ENCODE measurements at regions not wholly inside any gene's neighbourhood (a gene's known extent, or its start where the extent isn't known, plus 50 kb on each side); places are given as distances from the start of the nearest gene placed in this dataset.

DNA sequence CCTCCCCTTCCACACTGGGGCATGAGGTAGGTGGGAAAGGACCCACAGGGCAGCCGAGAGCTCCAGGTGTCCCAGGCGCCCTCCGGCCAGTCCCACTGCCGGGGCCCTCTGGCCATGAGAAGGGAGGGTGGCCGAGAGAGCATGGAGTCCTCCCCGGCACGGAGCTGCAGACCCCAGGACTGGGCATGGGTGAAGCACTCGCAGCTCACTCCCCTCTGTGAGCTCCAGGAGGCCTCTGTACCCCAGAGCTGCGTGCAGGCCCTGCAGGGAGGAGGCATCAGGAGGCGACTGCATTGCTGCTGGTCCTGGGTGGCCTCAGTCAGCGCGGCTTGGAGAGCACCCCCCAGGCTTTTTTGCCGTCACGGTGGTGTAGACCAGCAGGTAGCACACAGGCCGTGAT lies 80.1 kb upstream of the TTC34 start:
- Mint-ChIP-seq H3K36me3 (no peaks in the 10 kb centered on the region), H3K9me3 (peaks cover 2% of the 10 kb centered on the region), H3K4me3 (no peak overlapping the region), H3K4me1 (peaks cover 20% of the 10 kb centered on the region), H3K27ac (no peak overlapping the region), H3K27me3 (ENCODE audit: insufficient read depth, low read depth) (peaks cover 6% of the 10 kb centered on the region)
- Histone ChIP-seq H4K20me1 (ENCODE audit: low read depth) (no peaks in the 10 kb centered on the region), H3F3A (ENCODE audit: low read depth) (no peaks in the 10 kb centered on the region), H3K79me2 (ENCODE audit: low read depth) (no peaks in the 10 kb centered on the region), H3K4me2 (no peak overlapping the region), H3K9me3 (ENCODE audit: low read depth) (peaks cover 3% of the 10 kb centered on the region), H3K27ac (no peak overlapping the region), H3K4me1 (no peaks in the 10 kb centered on the region), H3K9ac (no peak overlapping the region), H2AFZ (replicated peaks) (no peak overlapping the region), H3K4me3 (no peak overlapping the region), H3K36me3 (no peaks in the 10 kb centered on the region), H3K27me3 (no peaks in the 10 kb centered on the region)
- TF ChIP-seq, protein P1, sequence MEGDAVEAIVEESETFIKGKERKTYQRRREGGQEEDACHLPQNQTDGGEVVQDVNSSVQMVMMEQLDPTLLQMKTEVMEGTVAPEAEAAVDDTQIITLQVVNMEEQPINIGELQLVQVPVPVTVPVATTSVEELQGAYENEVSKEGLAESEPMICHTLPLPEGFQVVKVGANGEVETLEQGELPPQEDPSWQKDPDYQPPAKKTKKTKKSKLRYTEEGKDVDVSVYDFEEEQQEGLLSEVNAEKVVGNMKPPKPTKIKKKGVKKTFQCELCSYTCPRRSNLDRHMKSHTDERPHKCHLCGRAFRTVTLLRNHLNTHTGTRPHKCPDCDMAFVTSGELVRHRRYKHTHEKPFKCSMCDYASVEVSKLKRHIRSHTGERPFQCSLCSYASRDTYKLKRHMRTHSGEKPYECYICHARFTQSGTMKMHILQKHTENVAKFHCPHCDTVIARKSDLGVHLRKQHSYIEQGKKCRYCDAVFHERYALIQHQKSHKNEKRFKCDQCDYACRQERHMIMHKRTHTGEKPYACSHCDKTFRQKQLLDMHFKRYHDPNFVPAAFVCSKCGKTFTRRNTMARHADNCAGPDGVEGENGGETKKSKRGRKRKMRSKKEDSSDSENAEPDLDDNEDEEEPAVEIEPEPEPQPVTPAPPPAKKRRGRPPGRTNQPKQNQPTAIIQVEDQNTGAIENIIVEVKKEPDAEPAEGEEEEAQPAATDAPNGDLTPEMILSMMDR (IDR thresholded peaks at IDR 0.05), result no peak
- DNase-seq (ENCODE audit: low spot score), result no peak

DNA sequence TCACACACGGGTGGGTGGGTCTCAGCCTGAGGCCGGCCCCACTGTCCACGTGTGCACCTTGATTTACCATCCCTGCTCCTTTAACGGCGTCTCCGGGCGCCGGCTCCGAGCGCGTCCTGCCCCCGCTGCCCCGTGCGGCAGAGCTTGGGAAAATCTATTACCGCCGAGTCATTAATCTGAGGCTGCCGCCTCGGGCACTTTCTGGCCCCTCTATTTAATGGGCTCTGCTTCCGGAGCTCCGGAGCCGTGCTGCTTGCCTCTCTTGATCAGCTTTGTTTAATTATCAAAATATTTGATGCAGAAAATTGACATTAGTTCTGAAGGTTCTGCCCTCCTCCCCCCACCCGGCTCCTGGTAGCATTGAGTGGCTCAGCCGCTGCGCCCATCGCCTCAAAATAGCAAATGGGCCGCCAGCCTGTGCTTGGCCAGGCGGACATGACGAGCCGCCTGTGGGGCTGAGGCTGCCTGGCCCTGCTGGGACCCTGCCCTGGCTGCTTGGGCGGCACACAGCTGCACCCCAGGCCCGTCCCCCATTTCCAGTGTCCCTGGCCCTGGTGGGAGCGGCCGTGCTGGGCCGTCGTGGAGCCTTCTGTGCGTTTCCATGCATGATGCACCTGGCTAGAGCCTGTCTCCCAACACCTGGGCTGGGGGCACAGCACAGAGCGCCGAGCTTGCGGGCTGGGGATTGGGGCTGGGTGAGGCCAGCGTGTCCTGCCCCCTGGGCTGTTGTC lies 81.6 kb upstream of the TTC34 start:
- peaks cover 6% of the 10 kb centered on the region for H3K27me3 Mint-ChIP-seq (ENCODE audit: insufficient read depth, low read depth)
- DNase-seq (ENCODE audit: low spot score), result no peak
- Histone ChIP-seq H2AFZ (replicated peaks) (no peak overlapping the region), H3K36me3 (no peaks in the 10 kb centered on the region), H3K9ac (no peak overlapping the region), H3F3A (ENCODE audit: low read depth) (no peaks in the 10 kb centered on the region), H3K4me2 (no peak overlapping the region), H3K27me3 (no peaks in the 10 kb centered on the region), H3K4me3 (no peak overlapping the region), H3K9me3 (ENCODE audit: low read depth) (peaks cover 3% of the 10 kb centered on the region), H3K4me1 (no peaks in the 10 kb centered on the region), H3K27ac (no peak overlapping the region), H3K79me2 (ENCODE audit: low read depth) (no peaks in the 10 kb centered on the region), H4K20me1 (ENCODE audit: low read depth) (no peaks in the 10 kb centered on the region)
- H3K4me1 Mint-ChIP-seq, result peaks cover 23% of the 10 kb centered on the region
- H3K9me3 Mint-ChIP-seq, result peaks cover 2% of the 10 kb centered on the region
- no peaks in the 10 kb centered on the region for H3K36me3 Mint-ChIP-seq
- H3K27ac Mint-ChIP-seq, result no peak overlapping the region
- TF ChIP-seq, protein P1 (IDR thresholded peaks at IDR 0.05), result no peak
- TF ChIP-seq EZH2phosphoT487 (IDR thresholded peaks at IDR 0.05), result no peak
- TF ChIP-seq EZH2 (IDR thresholded peaks at IDR 0.05), result no peak
- H3K4me3 Mint-ChIP-seq, result no peak overlapping the region

DNA sequence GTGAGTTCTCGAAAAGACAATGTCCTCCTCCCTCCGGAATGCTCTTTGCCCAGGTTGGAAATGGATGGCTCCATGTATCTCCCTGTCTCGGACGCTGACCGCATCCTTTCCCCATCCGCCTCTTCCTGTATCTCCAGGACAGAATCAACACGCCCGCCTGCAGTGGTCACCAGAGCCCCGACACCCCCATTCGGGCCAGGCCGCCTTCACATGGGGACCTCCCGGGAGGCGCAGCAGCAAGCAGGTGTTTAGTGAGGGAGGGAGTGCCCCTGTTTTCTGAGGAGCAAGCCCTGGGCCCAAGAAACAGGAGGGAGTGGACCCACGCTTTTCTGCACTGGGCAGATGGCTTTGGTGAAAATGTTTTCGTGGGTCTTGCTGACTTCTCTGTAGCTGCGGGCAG lies 83.5 kb upstream of the TTC34 start:
- no peak overlapping the region for H3K9ac ChIP-seq
- Mint-ChIP-seq H3K27ac (peak overlapping the region; percentile 37), H3K9me3 (peaks cover 2% of the 10 kb centered on the region), H3K27me3 (ENCODE audit: insufficient read depth, low read depth) (peaks cover 10% of the 10 kb centered on the region), H3K4me3 (peak overlapping the region; percentile 58), H3K4me1 (peaks cover 29% of the 10 kb centered on the region), H3K36me3 (no peaks in the 10 kb centered on the region)
- no peaks in the 10 kb centered on the region for H3K27me3 ChIP-seq
- DNase-seq (ENCODE audit: low spot score), result no peak
- no peaks in the 10 kb centered on the region for H3K79me2 ChIP-seq (ENCODE audit: low read depth)
- no peaks in the 10 kb centered on the region for H3K36me3 ChIP-seq
- H3K4me3 ChIP-seq, result no peak overlapping the region
- H3K4me2 ChIP-seq, result no peak overlapping the region
- H3K9me3 ChIP-seq (ENCODE audit: low read depth), result peaks cover 3% of the 10 kb centered on the region
- H3F3A ChIP-seq (ENCODE audit: low read depth), result no peaks in the 10 kb centered on the region
- TF ChIP-seq, protein P1 (IDR thresholded peaks at IDR 0.05), result no peak
- no peak for TF ChIP-seq EZH2phosphoT487 (IDR thresholded peaks at IDR 0.05)
- TF ChIP-seq EZH2 (IDR thresholded peaks at IDR 0.05), result no peak
- H2AFZ ChIP-seq (replicated peaks), result no peak overlapping the region
- H3K27ac ChIP-seq, result no peak overlapping the region
- H3K4me1 ChIP-seq, result no peaks in the 10 kb centered on the region
- H4K20me1 ChIP-seq (ENCODE audit: low read depth), result no peaks in the 10 kb centered on the region
